ENCODE measurements at regions not wholly inside any gene's neighbourhood (a gene's known extent, or its start where the extent isn't known, plus 50 kb on each side); places are given as distances from the start of the nearest gene placed in this dataset.

DNA sequence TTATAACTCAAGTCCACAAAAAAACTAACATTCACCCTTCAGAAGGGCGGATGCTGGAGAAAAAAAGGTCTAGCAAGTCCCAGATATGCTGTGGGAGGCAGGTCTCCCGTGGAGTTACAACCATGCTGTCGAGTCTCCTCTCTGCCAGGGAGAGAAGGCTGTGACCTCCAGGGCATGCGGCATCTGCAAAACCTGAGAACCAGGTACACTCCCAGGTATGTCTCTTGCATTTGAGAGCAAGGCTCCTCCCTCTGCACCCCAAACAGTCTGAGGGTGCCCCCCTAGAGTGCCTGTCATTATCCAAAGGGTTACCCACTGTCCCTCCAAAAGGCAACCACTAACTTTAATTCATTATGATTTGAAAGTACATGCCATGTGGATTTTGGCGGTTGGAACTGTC is 134.0 kb downstream of the IRX2 start:
- no peak for DNase-seq
- TF ChIP-seq EP300 (IDR thresholded peaks at IDR 0.05) = no peak
- no peaks in the 10 kb centered on the region for H3K4me1 ChIP-seq
- H3K4me3 ChIP-seq = no peak overlapping the region
- no peaks in the 10 kb centered on the region for H3K36me3 ChIP-seq
- no peaks in the 10 kb centered on the region for H3K27me3 ChIP-seq
- WGBS, 2 donors = 77 to 93% methylated on average over 5 of the region's 5 CpGs
- no peak overlapping the region for H3K27ac ChIP-seq
- peaks cover 0 to 5% (median 0%) of the 10 kb centered on the region in 4 donors for H3K9me3 ChIP-seq
- ATAC-seq (ENCODE audit: low FRiP score in 2 of 2) = no peak

DNA sequence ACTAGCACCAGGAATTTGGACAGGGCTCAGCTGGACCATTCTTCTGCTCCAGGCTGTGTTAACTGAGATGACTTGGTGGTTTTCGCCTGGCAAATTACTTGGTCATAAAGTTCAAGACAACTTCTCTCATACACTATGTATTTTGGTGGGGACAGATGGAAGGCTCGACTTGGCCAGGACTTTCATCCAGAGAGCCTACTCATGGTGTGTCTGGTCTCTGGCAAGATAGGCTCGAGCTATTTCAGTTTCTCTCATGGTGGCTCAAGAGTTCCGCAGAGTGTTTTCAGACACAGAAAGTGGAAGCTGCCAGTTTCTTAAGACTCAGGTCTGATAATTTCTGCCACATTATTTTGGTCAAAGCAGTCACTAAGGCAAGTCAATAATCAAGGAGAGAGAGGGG is 135.6 kb downstream of the IRX2 start:
- no peak for ATAC-seq (ENCODE audit: low FRiP score in 2 of 2)
- DNase-seq = no peak
- no peak overlapping the region for H3K4me3 ChIP-seq
- H3K9me3 ChIP-seq = peaks cover 0 to 5% (median 0%) of the 10 kb centered on the region in 4 donors
- no peaks in the 10 kb centered on the region for H3K27me3 ChIP-seq
- H3K36me3 ChIP-seq = no peaks in the 10 kb centered on the region
- no peak overlapping the region for H3K27ac ChIP-seq
- no peaks in the 10 kb centered on the region for H3K4me1 ChIP-seq
- TF ChIP-seq EP300 (IDR thresholded peaks at IDR 0.05) (no peak), POLR2A (IDR thresholded peaks at IDR 0.05) (no peak), POLR2AphosphoS5 (IDR thresholded peaks at IDR 0.05) (no peak)
- TF ChIP-seq, protein P1, sequence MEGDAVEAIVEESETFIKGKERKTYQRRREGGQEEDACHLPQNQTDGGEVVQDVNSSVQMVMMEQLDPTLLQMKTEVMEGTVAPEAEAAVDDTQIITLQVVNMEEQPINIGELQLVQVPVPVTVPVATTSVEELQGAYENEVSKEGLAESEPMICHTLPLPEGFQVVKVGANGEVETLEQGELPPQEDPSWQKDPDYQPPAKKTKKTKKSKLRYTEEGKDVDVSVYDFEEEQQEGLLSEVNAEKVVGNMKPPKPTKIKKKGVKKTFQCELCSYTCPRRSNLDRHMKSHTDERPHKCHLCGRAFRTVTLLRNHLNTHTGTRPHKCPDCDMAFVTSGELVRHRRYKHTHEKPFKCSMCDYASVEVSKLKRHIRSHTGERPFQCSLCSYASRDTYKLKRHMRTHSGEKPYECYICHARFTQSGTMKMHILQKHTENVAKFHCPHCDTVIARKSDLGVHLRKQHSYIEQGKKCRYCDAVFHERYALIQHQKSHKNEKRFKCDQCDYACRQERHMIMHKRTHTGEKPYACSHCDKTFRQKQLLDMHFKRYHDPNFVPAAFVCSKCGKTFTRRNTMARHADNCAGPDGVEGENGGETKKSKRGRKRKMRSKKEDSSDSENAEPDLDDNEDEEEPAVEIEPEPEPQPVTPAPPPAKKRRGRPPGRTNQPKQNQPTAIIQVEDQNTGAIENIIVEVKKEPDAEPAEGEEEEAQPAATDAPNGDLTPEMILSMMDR (IDR thresholded peaks at IDR 0.05) = no peak
- 85 to 91% methylated on average over 4 of the region's 4 CpGs for WGBS, 2 donors

DNA sequence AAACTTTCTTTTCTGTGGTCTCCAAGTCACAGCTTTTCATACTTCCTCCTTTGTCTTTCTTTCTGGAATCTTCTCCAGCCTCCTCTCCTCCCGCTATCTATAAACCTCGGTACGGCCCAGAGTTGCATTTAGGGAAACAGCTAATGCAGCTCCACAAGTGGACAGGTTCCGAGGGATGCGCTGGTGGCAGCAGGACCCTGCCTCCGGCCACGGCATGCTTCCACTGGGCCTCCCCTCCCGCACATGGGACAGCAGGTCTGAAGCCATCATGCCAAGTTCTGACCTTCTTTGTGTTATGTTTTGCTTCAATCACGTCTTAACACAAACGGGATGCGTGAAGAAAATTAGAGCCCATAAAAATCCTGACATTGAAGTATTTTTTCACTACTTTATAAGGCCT is 136.9 kb downstream of the IRX2 start:
- DNase-seq = no peak
- WGBS, 2 donors = 87 to 90% methylated on average over 11 of the region's 11 CpGs
- TF ChIP-seq EP300 (IDR thresholded peaks at IDR 0.05) = no peak
- TF ChIP-seq POLR2AphosphoS5 (IDR thresholded peaks at IDR 0.05) = no peak
- TF ChIP-seq POLR2A (IDR thresholded peaks at IDR 0.05) = no peak
- TF ChIP-seq, protein P1 (IDR thresholded peaks at IDR 0.05) = no peak

DNA sequence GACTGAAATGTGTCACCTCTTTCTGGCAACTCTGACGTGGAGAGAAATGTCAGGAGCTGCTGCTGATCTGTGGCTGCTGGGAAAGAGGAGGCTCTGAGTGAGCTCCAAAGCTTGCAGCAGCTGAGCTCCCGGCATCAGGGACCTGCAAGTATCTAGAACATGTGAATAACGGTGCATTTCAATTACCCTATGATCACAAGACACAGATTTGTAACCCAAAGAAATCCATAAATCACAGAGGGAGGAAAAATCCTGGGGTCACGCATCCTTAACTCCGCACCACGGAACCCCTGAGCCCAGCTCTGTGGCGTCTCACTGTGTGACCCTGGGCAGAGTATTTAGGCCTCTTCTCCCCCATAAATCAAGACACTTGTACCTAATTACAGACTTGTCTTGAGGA is 139.8 kb downstream of the IRX2 start:
- Histone ChIP-seq H3K4me1 (no peaks in the 10 kb centered on the region), H3K27me3 (no peaks in the 10 kb centered on the region), H3K36me3 (no peaks in the 10 kb centered on the region), H3K27ac (no peak overlapping the region), H3K4me3 (no peak overlapping the region), H3K9me3 (peaks cover 0 to 5% (median 0%) of the 10 kb centered on the region in 4 donors)
- WGBS, 2 donors = 71 to 83% methylated on average over 7 of the region's 7 CpGs
- DNase-seq (no peak), ATAC-seq (ENCODE audit: low FRiP score in 2 of 2) (no peak)
- no peak for TF ChIP-seq POLR2AphosphoS5 (IDR thresholded peaks at IDR 0.05)
- TF ChIP-seq EP300 (IDR thresholded peaks at IDR 0.05) = no peak
- TF ChIP-seq, protein P1 (IDR thresholded peaks at IDR 0.05) = no peak
- TF ChIP-seq POLR2A (IDR thresholded peaks at IDR 0.05) = no peak

More for the DNA sequence above, 136.9 kb downstream of the IRX2 start:
- H3K4me3 ChIP-seq = no peak overlapping the region
- no peaks in the 10 kb centered on the region for H3K36me3 ChIP-seq
- H3K27me3 ChIP-seq = no peaks in the 10 kb centered on the region
- H3K9me3 ChIP-seq = peaks cover 0 to 5% (median 0%) of the 10 kb centered on the region in 4 donors
- no peaks in the 10 kb centered on the region for H3K4me1 ChIP-seq
- no peak for ATAC-seq (ENCODE audit: low FRiP score in 2 of 2)
- H3K27ac ChIP-seq = no peak overlapping the region

DNA sequence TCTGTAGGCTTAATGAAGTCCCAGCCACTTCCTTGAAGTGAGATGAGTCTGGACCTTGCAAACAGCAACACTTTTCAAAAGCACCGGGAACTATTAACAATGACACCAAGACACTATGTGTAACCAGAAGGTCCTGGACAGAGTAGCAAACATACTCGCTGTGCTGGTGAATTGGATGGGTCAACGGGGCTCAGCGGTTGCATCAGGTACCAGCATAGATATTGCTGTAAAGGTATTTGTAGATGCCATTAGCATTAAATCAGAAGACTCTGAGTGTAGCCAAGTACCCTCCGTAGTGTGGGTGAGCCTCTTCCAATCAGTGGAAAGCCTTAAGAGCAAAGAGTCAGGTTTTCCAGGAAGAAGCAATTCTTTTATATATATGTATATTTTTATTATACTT is 140.5 kb downstream of the IRX2 start:
- Histone ChIP-seq H3K4me3 (no peak overlapping the region), H3K4me1 (no peaks in the 10 kb centered on the region), H3K27me3 (no peaks in the 10 kb centered on the region), H3K36me3 (no peaks in the 10 kb centered on the region), H3K27ac (no peak overlapping the region), H3K9me3 (peaks cover 0 to 5% (median 0%) of the 10 kb centered on the region in 4 donors)
- WGBS, 2 donors = 80 to 89% methylated on average over 5 of the region's 5 CpGs
- ATAC-seq (ENCODE audit: low FRiP score in 2 of 2) (no peak), DNase-seq (no peak)
- TF ChIP-seq POLR2AphosphoS5 (IDR thresholded peaks at IDR 0.05) = no peak
- no peak for TF ChIP-seq EP300 (IDR thresholded peaks at IDR 0.05)
- TF ChIP-seq, protein P1 (IDR thresholded peaks at IDR 0.05) = no peak
- TF ChIP-seq POLR2A (IDR thresholded peaks at IDR 0.05) = no peak
